ENCODE measurements at regions not wholly inside any gene's neighbourhood (a gene's known extent, or its start where the extent isn't known, plus 50 kb on each side); places are given as distances from the start of the nearest gene placed in this dataset.
A peak's percentile ranks its signal among the peaks of the same experiment; 100 is the strongest.

DNA sequence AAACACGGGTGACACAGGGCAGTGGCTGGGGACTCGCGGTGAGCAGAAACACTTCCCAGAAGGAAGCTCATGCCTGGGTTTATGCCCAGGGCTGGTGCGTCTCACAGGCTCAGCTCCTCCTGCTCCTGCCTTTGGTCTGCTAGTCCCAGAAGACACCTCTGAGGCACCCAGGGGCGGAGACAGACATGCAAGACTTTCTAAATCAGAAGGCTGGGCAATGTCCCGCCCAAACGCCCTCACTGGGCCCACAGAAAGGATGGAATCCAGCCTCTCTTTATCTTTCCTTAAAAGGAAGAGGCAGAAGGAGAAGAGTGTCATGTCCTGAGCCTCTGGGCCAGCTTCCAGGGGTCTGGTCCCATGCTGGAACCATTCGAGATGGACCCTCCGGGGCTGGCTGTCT lies 197.7 kb upstream of the RPL38 start:
- H3K36me3 Mint-ChIP-seq (ENCODE audit: low read depth): no peaks in the 10 kb centered on the region
- ChIA-PET POLR2A (no interaction called here), CTCF (interaction anchor here (0.6 to 1.2 kb wide), 2 partner anchors 31 to 55 kb away, joined by 3 read pairs; no protein-coding TSS in a partner anchor)
- H3K9me3 Mint-ChIP-seq: no peaks in the 10 kb centered on the region
- DNase-seq: no peak
- no peak overlapping the region for H3K4me3 Mint-ChIP-seq
- no peak overlapping the region for H3K27ac Mint-ChIP-seq
- H3K27me3 Mint-ChIP-seq: peaks cover 18% of the 10 kb centered on the region
- H3K4me1 Mint-ChIP-seq: peaks cover 21% of the 10 kb centered on the region

DNA sequence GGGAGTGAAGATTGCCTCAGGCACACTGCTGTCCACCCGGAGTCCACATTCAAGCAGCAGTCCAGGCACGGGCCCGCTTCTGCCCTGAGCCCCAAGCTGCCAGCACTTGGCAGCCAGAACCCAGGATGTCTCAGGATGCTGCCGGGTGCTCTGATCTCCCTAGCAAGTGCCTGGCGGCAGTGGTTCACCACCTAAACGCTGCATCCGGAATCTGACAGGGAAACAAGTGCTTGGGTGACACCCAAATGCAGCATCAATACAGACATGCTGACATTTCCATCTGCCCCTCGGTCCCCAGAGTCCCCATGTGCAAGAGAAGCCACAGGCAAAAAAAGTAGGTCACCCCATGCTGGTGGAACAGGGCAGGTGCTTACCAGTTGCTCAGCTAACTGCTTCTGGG lies 197.1 kb upstream of the RPL38 start:
- H3K4me3 Mint-ChIP-seq: no peak overlapping the region
- ChIA-PET POLR2A (no interaction called here), CTCF (no interaction called here)
- H3K9me3 Mint-ChIP-seq: no peaks in the 10 kb centered on the region
- H3K36me3 Mint-ChIP-seq (ENCODE audit: low read depth): no peaks in the 10 kb centered on the region
- H3K27me3 Mint-ChIP-seq: peaks cover 18% of the 10 kb centered on the region
- no peak for DNase-seq
- H3K4me1 Mint-ChIP-seq: peaks cover 21% of the 10 kb centered on the region
- no peak overlapping the region for H3K27ac Mint-ChIP-seq

DNA sequence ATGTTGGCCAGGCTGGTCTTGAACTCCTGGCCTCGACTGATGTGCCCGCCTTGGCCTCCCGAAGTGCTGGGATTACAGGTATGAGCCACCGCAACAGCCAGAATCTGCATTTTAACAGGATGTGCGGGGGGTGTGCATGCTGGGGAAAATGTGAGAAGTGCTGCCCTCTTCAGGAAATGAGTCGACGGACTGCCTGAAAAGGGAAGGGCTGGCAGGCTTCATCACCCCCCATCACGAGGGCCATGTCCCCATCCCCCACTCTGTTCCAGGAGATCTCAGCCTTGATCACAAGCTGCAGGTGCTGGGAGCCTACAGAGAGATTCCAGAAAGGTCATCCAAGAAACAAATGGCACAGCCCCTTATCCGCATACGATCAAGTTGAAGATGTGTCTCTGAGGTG lies 195.3 kb upstream of the RPL38 start:
- H3K27me3 Mint-ChIP-seq: peaks cover 14% of the 10 kb centered on the region
- peaks cover 36% of the 10 kb centered on the region for H3K4me1 Mint-ChIP-seq
- peak; percentile 42 for DNase-seq
- H3K27ac Mint-ChIP-seq: no peak overlapping the region
- ChIA-PET CTCF (interaction anchor here (0.6 to 1.4 kb wide), 3 partner anchors 10 to 484 kb away, joined by 3 to 5 read pairs (median 3); no protein-coding TSS in a partner anchor), POLR2A (no interaction called here)
- no peaks in the 10 kb centered on the region for H3K9me3 Mint-ChIP-seq
- H3K36me3 Mint-ChIP-seq (ENCODE audit: low read depth): no peaks in the 10 kb centered on the region
- H3K4me3 Mint-ChIP-seq: no peak overlapping the region

DNA sequence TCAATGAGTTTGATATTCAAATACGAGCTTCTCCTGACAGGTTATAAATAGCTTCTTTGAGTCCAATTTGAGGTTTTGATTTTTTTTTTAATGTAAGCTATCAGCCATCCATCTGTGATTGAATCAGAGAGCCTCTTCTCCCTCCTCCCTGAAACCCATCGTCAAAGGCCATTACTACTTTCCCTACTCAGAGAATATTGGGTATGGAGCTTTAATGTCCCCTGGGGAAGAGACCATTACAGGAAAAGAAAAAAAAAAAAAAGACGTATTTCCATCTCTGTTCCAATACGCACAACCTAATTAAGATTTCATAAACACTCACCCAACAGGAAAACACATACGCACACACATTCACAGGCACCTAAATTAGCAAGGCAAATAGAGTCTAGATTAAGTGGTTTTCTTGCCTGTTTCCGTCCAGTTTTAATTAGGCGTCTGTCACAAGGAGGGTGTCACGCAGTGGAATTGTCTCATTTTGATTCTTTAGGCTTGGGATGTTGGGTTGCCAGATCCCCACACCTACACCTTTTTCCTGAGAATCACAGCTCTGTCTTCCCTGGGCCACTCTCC lies 194.3 kb upstream of the RPL38 start:
- H3K4me1 Mint-ChIP-seq: peaks cover 45% of the 10 kb centered on the region
- no peak overlapping the region for H3K27ac Mint-ChIP-seq
- H3K4me3 Mint-ChIP-seq: no peak overlapping the region
- DNase-seq: no peak
- no peaks in the 10 kb centered on the region for H3K9me3 Mint-ChIP-seq
- CTCF ChIA-PET: interaction anchor here (1.2 to 1.4 kb wide), 2 partner anchors 11 kb away, joined by 3 to 5 read pairs; no protein-coding TSS in a partner anchor
- no peaks in the 10 kb centered on the region for H3K36me3 Mint-ChIP-seq (ENCODE audit: low read depth)
- peaks cover 9% of the 10 kb centered on the region for H3K27me3 Mint-ChIP-seq
- POLR2A ChIA-PET: no interaction called here

DNA sequence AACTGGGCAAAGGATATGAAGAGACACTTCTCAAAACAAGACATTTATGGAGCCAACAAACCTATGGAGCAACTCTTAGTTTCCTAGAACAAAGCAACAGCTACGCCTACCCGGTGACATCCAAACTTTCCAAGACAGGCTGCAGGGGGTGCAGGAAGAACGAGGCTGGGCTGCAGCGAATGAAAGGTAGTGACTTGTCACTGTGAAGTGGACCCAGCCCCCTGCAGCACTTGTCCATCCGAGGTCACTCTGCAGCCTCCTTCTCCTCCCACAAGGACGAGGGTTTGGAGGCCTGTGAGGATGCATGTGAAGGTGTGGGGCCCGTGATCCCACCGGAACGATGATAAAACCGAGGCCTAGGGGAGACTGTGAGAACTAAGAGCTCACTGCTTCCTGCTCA lies 192.6 kb upstream of the RPL38 start:
- Mint-ChIP-seq H3K27me3 (peaks cover 3% of the 10 kb centered on the region), H3K36me3 (ENCODE audit: low read depth) (no peaks in the 10 kb centered on the region), H3K9me3 (no peaks in the 10 kb centered on the region), H3K4me1 (peaks cover 47% of the 10 kb centered on the region), H3K4me3 (no peak overlapping the region), H3K27ac (no peak overlapping the region)
- ChIA-PET POLR2A (no interaction called here), CTCF (no interaction called here)
- DNase-seq: no peak

DNA sequence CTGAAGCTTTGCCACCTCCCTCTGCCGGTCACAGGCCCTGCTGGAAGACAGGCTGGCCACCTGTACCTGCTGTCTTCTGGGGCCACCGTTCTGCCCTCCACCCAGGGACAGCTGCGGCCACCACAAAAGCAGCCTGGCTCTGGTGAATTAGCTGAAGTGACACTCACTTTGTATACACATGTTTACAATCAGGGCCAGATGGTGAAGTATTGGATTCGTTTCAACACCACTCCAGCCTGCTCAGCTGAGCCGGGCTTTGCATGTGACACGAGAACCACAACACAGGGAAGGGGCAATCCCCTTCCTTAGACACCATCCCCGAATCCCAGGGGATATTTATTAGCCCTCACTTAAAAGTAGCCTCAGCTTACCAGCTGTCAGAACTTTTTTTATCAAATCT lies 191.5 kb upstream of the RPL38 start:
- peaks cover 3% of the 10 kb centered on the region for H3K27me3 Mint-ChIP-seq

DNA sequence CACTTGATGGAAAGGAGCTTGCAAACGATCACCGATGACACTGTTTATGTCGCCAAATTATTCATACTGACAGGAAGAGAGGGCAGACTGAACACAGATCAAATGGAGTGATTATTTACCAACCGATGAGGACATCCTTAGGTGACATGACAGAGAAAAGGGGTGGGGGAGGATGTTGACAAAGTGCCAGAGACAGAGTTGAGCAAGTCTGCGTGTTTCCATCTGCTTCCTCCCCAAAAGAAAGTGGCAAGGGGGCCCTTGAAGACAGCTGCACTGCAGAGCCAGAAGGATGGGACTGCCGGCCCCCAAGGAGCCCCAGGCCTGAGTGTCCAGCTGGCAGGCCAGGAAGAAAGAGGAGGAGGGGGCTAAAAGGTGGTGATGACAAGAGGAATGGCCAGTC lies 191.0 kb upstream of the RPL38 start:
- H3K27me3 Mint-ChIP-seq: peaks cover 3% of the 10 kb centered on the region
- peak; percentile 73 for DNase-seq
- peak overlapping the region; percentile 22 for H3K4me3 Mint-ChIP-seq
- peaks cover 46% of the 10 kb centered on the region for H3K4me1 Mint-ChIP-seq
- ChIA-PET POLR2A (interaction anchor here (0.6 kb wide), 1 partner anchor 366 kb away, joined by 3 read pairs; no protein-coding TSS in a partner anchor), CTCF (no interaction called here)
- H3K36me3 Mint-ChIP-seq (ENCODE audit: low read depth): no peaks in the 10 kb centered on the region
- H3K27ac Mint-ChIP-seq: peak overlapping the region; percentile 95
- H3K9me3 Mint-ChIP-seq: no peaks in the 10 kb centered on the region

More for the DNA sequence above, 191.5 kb upstream of the RPL38 start:
- Mint-ChIP-seq H3K4me3 (no peak overlapping the region), H3K9me3 (no peaks in the 10 kb centered on the region), H3K36me3 (ENCODE audit: low read depth) (no peaks in the 10 kb centered on the region), H3K27ac (peak overlapping the region; percentile 95), H3K4me1 (peaks cover 47% of the 10 kb centered on the region)
- no peak for DNase-seq
- ChIA-PET POLR2A (no interaction called here), CTCF (no interaction called here)

DNA sequence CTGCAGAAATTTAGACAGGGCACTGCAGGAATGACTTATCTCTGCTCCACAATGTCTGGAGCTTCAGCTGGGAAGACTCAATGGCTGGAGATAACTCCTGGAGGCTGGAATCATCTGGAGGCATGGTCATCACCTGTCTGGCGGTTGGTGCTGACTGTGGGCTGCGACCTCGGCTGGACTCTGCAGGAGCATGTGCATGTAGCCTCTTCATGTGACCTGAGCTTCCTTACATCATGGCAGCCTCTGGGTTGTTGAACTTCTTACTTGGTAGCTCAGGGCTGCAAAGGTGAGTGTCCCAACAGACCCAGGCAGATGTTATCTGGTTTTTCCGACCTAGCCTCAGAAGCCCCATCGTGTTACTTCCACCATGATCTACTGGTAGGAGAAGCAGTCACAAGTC lies 188.2 kb upstream of the RPL38 start:
- Mint-ChIP-seq H3K9me3 (no peaks in the 10 kb centered on the region), H3K27me3 (no peaks in the 10 kb centered on the region), H3K4me3 (no peak overlapping the region), H3K36me3 (ENCODE audit: low read depth) (no peaks in the 10 kb centered on the region), H3K4me1 (peaks cover 46% of the 10 kb centered on the region), H3K27ac (no peak overlapping the region)
- POLR2A ChIA-PET: no interaction called here
- CTCF ChIA-PET: no interaction called here
- DNase-seq: no peak

DNA sequence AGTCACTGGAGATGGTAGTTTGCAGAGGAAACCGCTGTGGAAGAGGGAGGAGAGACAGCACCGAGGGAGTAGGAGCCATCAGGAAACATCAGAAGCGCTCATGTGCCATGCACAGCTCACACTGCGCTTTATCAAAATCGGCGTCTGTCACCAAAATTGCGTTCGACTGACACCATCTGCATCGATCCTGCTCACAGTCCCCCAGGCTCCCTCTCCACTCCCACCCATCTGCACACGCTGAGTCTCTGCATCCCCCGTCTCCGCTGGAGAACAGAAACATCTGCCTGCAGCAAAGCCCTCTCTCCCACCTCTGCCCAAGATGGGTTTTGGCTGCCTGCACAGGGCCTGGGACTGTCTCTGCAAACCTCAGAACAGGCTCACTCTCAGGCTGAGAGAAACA lies 187.5 kb upstream of the RPL38 start:
- H3K27ac Mint-ChIP-seq: no peak overlapping the region
- CTCF ChIA-PET: no interaction called here

DNA sequence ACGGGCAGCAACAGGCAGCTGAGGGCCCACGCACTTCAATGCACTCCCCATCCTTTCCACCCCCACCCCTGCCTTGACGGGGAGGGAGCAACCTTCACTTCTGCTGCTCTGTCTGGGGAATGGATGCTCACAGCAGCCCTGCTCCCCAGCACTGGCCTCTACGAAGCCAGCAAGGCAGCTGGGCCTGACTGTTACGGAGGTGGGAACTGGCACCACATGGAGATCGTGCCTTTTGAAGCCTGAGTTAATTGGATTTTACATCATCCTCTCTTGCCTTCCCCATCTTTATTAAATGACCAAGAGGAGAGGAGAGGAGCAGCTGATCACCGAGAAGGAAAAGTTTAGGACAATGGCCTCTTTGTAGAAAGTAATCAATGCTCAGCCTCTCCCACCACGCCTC lies 187.0 kb upstream of the RPL38 start:
- no peaks in the 10 kb centered on the region for H3K36me3 Mint-ChIP-seq (ENCODE audit: low read depth)
- H3K27ac Mint-ChIP-seq: no peak overlapping the region
- CTCF ChIA-PET: no interaction called here
- no peak for DNase-seq
- no peaks in the 10 kb centered on the region for H3K9me3 Mint-ChIP-seq
- peaks cover 45% of the 10 kb centered on the region for H3K4me1 Mint-ChIP-seq
- POLR2A ChIA-PET: no interaction called here
- H3K27me3 Mint-ChIP-seq: no peaks in the 10 kb centered on the region
- no peak overlapping the region for H3K4me3 Mint-ChIP-seq

More for the DNA sequence above, 187.5 kb upstream of the RPL38 start:
- H3K9me3 Mint-ChIP-seq: no peaks in the 10 kb centered on the region
- POLR2A ChIA-PET: no interaction called here
- H3K27me3 Mint-ChIP-seq: no peaks in the 10 kb centered on the region
- H3K4me3 Mint-ChIP-seq: no peak overlapping the region
- no peaks in the 10 kb centered on the region for H3K36me3 Mint-ChIP-seq (ENCODE audit: low read depth)
- peaks cover 45% of the 10 kb centered on the region for H3K4me1 Mint-ChIP-seq
- DNase-seq: no peak

DNA sequence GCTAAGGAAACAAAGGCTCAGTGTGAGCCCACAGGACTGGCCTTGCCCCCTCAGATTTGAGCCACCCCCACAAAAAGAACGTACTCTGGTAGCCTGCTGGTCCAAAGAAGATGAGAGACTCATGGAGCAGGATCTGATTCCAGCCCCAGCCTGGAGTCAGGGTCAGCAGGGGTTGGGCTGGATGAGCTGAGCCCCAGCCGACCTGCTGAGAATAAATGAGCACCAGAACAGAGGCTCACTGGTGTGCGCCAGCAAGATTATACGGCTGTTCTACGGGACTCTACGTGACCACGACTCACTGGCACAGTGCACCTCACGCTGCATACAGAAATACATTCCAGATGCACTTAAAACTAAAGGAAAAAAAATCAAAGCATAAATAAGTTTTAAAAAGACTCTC lies 186.0 kb upstream of the RPL38 start:
- H3K4me3 Mint-ChIP-seq: no peak overlapping the region
- peaks cover 2% of the 10 kb centered on the region for H3K27me3 Mint-ChIP-seq
- no peak for DNase-seq
- H3K4me1 Mint-ChIP-seq: peaks cover 36% of the 10 kb centered on the region
- no peaks in the 10 kb centered on the region for H3K36me3 Mint-ChIP-seq (ENCODE audit: low read depth)
- CTCF ChIA-PET: interaction anchor here (1.0 kb wide), 1 partner anchor 10 kb away, joined by 3 read pairs; no protein-coding TSS in a partner anchor
- H3K9me3 Mint-ChIP-seq: no peaks in the 10 kb centered on the region
- no peak overlapping the region for H3K27ac Mint-ChIP-seq
- POLR2A ChIA-PET: no interaction called here

DNA sequence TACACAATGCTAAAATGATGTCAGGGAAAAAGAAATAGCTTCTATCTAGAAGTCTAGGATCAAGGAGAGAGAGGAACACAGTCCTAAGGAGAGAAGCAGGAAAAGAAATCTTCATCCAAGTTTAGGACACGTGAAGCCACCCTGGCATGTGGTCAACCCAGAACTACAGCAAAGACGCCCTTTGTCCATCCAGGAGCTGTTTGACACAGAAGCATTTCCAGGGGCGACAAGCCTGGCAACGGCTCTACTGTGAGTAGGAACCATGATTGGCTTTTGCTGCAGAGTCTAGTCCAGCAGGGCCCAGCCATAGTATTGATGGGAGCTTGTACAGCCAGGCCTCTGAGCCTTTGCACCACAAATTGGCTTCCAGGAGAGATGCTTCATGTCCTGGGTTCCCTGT lies 185.4 kb upstream of the RPL38 start:
- H3K4me1 Mint-ChIP-seq: peaks cover 31% of the 10 kb centered on the region
- H3K9me3 Mint-ChIP-seq: no peaks in the 10 kb centered on the region
- no peaks in the 10 kb centered on the region for H3K36me3 Mint-ChIP-seq (ENCODE audit: low read depth)
- no peak overlapping the region for H3K27ac Mint-ChIP-seq
- no peak for DNase-seq
- CTCF ChIA-PET: interaction anchor here (1.0 kb wide), 1 partner anchor 9 kb away, joined by 3 read pairs; no protein-coding TSS in a partner anchor
- H3K27me3 Mint-ChIP-seq: peaks cover 2% of the 10 kb centered on the region
- no peak overlapping the region for H3K4me3 Mint-ChIP-seq
- POLR2A ChIA-PET: no interaction called here

DNA sequence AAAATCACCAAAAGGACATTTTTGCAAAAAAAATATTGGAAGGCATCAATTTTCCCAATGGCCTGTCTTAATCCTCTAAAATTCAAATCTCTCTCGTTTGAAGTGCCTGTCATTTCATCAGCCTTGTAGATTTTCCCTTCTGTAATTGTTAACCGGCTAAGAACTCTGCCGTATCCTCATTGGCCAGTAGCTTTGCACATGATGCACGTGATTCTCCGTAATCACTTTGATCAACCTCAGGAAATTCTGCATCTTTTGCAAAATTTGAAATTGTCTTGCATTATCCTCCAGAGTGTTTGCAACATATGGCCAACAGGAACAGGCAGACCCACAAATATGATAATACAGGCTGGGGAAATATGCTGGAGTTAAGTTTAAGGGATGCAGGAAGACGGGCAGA lies 184.2 kb upstream of the RPL38 start:
- H3K27ac Mint-ChIP-seq: no peak overlapping the region
- no peak for DNase-seq
- peaks cover 2% of the 10 kb centered on the region for H3K27me3 Mint-ChIP-seq
- ChIA-PET POLR2A (no interaction called here), CTCF (no interaction called here)
- peaks cover 19% of the 10 kb centered on the region for H3K4me1 Mint-ChIP-seq
- no peaks in the 10 kb centered on the region for H3K36me3 Mint-ChIP-seq (ENCODE audit: low read depth)
- H3K4me3 Mint-ChIP-seq: no peak overlapping the region
- no peaks in the 10 kb centered on the region for H3K9me3 Mint-ChIP-seq

DNA sequence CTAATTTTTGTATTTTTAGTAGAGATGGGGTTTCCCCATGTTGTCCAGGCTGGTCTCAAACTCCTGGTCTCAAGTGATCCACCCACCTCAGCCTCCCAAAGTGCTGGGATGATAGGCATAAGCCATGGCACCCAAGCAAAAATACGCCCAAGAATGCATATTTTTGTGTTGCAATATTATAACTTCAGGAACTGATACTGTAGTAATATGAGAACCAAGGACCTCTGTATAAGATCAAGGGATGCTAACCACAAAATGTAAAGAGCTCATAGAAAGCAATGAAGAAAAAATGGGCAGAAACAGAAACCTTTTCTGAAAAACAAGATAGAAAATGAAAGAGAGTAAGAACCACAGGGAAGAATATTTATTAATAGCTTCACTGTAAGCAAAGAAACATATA lies 183.6 kb upstream of the RPL38 start:
- CTCF ChIA-PET: interaction anchor here (0.9 kb wide), 1 partner anchor 11 kb away, joined by 5 read pairs; no protein-coding TSS in a partner anchor

More for the DNA sequence above, 183.6 kb upstream of the RPL38 start:
- Mint-ChIP-seq H3K4me1 (peaks cover 16% of the 10 kb centered on the region), H3K27ac (peak overlapping the region; percentile 47), H3K36me3 (ENCODE audit: low read depth) (no peaks in the 10 kb centered on the region), H3K4me3 (no peak overlapping the region), H3K9me3 (no peaks in the 10 kb centered on the region), H3K27me3 (peaks cover 2% of the 10 kb centered on the region)
- POLR2A ChIA-PET: no interaction called here
- DNase-seq: no peak
